Fibroblast of skin of left quadriceps (primary cell): ENCODE measurements at regions not wholly inside any gene's neighbourhood (a gene's known extent, or its start where the extent isn't known, plus 50 kb on each side); places are given as distances from the start of the nearest gene placed in this dataset.

Experiments
- DNase-seq, 2 experiments: peaks; one replicate each; pipeline ENCODE4 v3.0.0-alpha.2; 2013; ENCODE audit warnings: low read depth in 2 of 2

DNA sequence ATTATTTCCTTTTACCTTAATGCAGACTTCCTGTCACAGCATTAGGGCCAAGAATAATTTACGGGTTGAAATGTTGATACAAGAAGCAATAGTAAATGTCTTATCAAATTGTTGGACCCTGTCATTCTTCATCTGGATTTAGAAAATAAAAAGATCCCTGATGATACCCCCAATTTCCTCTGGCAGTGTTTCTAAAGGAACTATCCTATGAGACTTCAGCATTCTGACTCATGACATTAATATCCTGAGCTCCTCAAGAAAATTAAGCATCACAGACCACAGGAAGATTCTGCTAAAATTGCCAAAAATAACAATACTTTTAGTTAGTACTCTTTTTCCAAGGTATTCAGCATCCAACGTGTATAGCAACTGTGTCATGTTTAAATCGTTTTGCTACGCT, 490.5 kb upstream of the ANKRD30A start:
- peak; percentile 69 to 70 for DNase-seq

DNA sequence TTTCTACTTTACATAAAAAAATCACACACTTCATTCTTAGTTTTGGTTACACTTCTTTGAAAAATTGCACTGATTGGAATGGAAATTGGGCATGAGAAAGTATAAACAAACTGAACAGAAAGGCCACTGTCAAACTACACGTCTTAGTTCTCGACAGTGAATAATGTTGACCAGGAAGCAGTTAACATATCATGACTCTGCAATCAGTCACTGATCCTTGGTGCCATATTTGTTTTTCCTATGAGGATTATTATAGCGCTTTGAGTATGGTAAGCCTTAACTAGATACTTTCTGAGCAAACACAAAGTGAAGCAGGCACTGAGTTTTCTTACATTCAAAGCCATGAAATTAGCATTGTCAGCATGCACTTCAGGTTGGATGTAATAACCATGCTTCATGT, 495.1 kb upstream of the ANKRD30A start:
- DNase-seq: no peak

DNA sequence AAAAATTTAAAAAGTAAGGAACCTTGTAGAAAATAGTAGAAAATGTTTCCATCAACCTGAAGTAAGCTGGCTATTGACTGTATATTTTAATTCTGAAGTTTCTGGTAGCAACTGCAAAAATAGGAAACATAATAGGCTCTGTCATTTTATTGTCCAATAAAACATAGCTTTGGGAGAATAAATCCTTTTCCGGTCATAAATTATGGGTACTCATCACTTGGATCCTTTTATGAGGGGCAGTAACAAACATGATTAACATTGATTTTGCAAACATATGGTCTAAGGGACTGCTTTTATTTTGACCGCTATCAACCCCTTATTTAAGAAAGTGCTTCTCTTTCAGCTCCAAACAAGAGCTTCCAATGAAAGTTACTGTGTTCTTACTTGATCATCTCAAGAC, 495.9 kb upstream of the ANKRD30A start:
- DNase-seq: no peak

DNA sequence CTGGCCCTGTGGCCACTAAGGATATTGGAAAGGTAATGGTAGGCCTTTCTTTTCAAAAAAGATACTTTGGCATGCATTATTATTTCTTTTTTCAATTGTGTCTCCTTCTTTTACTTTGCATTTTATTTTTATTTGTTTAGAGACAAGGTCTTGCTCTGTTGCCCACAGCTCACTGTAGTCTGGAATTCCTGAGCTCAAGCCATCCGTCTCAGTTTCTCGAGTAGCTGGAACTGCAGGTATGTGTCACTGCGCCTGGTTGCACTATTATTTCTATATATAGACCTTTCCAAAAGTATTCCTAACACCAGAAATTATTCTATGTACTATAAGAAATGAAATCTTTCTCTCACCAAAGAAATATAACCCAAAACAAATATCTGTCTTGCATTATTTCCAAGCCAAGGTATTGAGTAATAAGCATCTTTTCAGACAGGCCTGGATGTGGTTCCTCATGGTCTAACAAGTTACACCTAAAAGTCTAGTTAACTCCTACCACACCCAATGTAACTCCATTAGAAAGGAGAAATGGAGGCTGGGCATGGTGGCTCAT, 500.8 kb upstream of the ANKRD30A start:
- DNase-seq: no peak

DNA sequence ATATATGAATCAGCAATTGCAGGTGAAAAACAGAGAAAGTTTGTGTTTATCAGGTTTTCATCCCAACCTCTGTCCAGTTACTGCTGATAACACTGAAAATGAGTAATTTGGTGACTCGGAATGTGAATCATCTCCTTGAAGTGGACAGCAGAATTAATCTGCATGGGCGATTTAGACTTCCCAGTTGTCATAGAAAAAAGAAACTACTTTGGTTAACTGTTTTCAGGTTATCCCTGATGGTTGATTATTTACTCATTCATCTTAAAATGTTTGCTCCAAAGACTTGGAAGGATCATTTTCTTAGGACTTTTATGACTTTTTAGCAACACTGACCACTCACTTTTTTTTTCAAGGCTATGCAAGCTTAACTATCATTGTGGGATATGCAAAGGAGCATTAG, 504.1 kb upstream of the ANKRD30A start:
- no peak for DNase-seq

DNA sequence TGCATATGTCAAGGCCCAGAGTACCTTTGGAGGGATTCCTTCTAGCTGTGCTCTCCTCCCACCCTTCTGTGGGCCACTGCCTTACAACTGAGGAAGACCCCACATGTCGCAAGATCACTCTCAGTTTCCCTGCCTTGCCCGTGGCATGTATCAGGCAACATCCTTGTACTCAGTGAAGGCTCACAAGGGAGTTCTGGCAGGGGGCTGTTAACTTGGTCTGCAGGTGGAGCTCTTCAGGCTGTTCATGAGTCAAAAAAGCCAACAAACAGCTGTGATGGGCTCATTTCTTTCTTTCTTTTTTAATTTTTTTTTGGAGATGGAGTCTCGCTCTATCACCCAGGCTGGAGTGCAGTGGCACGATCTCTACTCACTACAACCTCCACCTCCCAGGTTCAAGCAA, 513.0 kb upstream of the ANKRD30A start:
- DNase-seq: no peak

DNA sequence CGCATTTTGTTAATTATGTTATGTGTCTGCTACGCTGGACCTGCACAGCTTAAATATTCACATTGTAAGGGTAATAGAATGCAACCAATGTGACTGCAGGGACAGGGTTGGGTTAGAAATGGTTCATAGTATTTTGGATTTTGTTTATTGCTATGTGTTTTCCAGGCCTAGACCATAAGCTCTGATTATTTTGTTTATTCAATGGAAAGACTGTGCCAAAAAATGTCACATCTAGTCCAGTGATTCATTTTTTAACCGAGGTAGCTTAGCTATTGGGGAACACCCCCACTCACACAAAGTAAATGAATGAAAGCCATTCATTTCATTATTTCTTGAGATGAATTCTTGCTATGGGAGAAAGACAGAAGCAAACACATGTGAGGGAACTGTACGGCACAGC, 516.5 kb upstream of the ANKRD30A start:
- no peak for DNase-seq

DNA sequence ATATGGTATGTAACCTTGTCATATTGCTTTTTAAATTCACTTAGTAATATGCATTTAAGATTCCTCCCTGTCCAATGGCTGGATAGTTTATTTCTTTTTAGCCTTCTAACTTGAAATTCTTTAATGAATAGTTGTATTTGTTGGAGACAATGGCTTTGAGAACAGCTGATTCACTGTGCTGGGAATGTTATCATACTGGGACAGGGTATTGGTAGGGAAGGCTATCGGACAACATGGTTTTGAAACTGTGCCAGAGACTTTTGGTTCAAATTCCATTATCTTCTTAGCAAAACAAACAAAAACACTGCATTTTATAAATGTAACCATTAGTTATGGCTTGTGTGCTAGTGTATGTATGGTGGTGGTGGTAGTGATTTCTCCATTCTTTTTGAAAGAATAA, 517.1 kb upstream of the ANKRD30A start:
- peak; percentile 12 to 18 for DNase-seq

DNA sequence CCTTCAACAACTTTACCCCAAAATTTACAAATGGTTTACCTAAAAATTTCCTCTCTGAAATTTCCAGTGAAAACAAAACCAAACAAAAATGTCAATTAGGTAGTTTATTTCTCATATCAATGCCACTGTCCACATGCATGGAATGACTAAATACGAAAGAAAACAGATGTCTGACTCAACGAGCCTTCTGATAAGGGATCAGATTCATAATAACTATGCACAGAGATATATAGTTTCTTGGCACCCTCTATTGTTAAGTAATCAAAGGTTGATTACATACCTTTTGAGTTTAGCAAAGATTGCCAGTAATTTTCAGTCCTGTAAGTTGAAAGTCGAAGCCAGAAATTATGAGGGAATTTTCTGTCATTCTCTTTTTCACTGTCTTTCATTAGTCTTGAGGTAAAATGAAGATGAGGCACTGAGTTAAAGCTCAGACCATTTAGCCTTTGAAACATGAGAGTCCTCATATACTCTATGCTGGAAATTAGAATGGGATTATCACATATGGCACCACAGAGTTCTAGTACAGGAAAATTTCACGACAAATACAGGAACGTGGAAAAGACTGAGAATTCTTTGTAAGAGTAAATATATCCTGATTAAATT, 519.1 kb upstream of the ANKRD30A start:
- no peak for DNase-seq

DNA sequence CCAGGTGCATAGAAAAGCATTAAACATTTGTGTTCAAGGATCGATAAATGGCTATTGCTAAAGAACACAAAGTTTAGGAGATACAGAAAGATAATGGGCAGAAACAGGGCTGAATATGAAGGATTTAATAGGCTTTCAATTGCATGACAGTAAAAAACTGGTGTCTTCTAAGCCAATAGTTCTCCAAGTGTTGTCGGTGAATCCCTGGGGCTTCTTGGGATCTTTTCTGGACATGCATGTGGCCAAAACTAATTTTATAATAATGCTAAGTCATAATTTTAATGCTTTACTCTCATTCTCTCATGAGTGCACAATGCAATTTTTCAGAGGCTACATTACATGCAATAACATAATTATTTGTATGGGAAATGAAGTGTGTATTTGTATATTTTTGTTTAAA, 521.1 kb upstream of the ANKRD30A start:
- no peak for DNase-seq

DNA sequence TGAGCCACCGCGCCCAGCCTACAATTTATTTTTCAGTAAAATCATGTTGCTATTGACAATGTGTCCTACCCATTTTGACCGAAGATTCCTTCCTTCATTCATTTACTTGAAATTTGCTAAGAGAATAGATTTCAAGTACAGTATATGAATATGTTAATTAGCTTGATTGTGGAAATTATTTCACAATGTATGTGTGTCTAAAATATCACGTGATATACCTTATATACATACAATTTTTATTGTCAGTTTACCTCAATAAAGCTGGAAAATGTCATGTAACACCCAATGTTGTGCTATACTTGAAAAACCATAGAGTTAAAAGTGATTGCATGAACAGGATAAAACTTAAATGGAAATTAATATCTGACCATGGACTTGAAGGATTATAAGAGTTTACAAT, 521.7 kb upstream of the ANKRD30A start:
- no peak for DNase-seq

DNA sequence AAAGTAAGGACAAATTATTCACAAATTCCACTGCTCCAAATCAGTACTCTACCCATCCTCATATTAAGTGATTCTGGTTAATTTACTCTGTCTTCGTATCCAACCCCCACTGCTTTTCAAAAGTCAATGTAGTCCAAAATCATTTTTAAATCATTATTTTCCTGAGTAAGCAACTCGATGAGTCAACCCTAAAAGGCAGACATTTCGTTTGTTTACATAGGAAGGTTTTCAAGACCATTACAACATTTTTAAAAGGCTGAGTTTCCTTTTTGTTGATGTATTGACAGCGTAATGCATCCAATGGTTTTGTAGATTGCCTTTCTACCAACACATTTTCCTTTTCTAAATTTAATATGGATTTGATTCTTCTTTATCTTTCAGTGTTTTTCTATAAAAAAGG, 523.0 kb upstream of the ANKRD30A start:
- peak; percentile 33 to 34 for DNase-seq

DNA sequence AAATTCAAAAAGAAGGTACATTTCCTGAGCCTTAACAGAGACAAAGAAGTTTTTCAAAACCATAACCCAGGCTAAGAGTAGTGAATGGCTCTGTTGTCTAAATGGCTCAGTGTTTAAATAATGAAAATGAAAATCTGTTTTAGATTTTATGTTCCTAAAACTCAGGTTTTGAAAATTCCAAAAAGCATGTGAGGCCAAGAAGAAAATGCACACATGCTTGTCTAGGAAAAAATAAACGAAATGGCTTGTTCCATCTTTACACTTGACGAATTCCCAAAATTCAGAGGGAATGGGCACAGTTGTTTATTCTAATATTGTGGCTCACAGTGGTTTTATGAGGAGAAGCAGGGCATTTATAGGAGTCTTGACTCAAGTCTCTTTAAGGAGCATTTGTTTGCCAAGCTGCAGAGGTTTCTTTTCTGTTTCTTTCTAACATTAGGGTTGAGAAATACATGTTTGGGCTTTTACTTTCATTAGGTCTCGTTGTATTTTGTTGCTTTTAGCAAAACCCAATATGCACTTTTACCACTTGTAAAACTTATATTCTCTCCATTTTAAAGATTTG, 527.6 kb upstream of the ANKRD30A start:
- no peak for DNase-seq

DNA sequence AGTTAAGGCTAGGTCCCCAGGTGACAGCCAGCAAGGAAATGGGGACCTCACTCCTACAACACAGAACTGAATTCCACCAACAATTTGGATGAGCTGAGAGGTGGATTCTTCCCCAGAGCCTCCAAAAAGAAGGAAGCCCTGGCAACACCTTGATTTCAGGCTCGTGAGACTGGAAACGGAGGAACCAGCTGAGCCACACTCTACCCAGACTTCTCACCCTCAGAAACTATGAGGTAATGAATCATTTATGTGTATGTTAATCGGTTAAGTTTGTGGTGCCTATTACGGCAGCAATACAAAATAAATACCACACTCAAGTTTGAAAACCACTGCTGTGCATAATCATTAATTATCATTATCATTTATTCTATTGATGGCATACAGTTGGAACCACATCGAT, 532.4 kb upstream of the ANKRD30A start:
- DNase-seq: no peak

DNA sequence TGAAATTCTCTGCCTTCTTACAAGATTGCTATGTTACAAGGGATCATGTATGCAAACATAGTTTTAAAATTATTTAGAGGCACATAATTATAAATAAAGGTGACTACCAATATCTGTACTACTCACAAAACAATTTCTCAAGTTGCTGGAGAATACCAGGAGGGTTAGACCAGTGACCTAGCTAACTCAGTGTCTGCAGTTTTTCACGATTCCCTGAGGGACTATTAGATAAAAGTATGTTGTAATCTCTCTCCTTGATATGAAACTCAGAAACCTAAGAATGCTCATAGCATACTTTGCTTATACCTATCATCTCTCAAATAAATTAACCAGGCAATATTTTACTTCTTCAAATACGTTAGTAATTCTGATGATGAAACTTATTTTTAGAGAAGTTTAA, 534.0 kb upstream of the ANKRD30A start:
- peak in 1 of 2 experiments; percentile 37 for DNase-seq

DNA sequence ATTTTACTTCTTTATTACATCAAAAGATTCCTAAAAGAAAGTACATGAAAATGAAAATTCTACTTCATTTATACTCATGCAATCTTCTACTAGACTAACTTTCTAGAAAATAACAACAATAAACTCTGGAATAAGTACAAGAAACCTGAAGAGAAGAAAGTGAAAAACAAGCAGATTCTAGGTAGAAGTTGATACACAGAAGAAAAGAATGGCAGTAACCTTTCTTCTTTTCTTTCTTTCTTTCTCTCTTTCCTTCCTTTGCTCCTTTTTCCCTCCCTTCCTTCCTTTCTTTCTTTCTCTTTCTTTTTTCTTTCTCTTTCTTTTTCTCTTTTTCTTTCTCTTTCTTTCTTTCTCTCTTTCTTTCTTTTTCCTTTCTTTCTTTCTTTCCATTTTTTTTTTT, 541.7 kb upstream of the ANKRD30A start:
- DNase-seq: no peak

DNA sequence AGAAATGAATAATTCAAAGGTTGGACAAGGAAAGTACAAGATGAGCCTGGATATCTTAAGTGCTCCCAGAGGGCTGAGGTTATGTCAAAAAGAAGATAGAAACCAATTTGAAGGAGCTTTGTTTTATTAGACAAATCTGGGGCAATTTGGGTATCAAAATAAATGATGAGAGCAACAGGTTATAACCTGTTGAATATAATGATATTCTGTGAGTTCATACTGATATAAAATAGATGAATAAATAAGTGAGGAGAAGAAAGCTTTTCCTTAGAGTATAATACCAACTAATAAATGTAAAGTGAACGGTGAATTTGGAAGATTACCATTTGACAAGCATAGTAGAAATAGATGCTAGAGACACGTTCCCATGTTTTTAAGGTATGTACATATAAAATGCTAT, 544.2 kb upstream of the ANKRD30A start:
- DNase-seq: no peak

DNA sequence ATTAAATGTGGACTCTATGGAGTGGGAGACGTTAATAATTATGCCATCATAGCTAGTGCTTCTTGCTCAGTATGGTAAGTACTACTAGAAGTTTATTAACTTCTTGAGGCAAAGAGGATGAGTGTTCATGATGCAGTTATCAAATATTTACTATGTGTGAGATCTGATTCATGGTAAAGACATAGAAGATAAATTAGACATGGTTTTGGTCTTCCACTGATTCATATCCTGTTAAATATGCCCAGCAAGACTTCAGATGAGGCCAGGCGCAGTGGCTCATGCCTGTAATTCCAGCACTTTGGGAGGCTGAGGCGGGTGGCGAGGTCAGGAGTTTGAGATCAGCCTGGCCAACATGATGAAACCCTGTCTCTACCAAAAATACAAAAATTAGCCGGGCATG, 547.1 kb upstream of the ANKRD30A start:
- peak; percentile 39 to 46 for DNase-seq

DNA sequence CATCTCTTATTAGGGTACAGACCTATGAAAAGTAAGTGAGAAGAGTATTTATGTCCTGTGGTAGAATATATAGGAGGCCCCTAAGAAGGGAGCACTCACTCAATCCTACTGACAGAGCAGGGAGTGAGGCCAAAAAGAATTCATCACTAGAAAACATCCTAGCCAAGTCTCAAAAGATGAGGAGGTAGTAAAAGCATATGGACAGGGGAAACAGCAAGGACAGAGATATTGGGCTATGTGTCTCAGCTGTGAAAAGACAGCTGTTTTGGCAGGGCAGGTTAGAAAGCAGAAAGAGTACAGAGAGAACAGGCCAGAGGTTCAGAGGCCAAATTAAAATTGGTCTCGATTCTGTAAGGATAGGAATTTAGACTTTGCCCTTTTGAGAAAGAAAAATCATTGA, 548.3 kb upstream of the ANKRD30A start:
- no peak for DNase-seq

DNA sequence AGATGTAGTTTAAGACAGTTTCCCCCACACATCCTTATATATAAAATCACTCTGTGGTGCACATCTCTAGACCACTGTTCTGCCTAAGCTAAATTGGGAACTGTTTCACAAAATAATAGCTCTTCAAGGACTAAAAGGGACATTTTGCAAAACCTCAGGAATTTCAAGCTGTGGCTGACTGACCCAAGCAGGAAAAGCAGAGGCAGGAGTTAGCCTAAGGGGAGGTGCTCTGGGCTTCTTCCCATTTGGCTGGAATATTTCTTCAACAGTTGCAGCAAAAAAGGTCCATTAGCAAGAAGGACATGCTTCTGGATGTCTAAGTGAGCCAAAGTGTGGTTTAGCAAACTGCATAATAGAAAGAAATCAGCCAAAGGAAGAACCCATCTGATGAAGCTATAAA, 551.2 kb upstream of the ANKRD30A start:
- peak; percentile 35 to 39 for DNase-seq

DNA sequence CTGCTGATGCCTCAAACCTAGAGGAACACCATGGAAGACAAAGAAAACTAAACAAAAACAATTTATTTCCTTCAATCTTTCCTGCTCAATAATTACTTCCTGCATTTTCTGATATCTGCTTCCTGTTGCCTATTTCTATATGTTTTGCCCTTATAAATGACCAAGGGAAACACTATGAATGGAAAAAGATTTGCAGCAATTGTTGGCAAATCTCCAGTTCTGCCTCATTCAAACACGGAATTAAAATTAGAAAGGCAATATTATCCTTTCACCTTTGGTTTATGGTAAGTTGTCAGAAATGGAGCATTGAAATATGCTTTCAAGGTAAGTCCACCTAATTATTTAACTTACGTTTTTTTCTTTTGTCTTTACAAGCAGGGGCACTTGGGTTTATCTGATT, 552.2 kb upstream of the ANKRD30A start:
- DNase-seq: no peak

DNA sequence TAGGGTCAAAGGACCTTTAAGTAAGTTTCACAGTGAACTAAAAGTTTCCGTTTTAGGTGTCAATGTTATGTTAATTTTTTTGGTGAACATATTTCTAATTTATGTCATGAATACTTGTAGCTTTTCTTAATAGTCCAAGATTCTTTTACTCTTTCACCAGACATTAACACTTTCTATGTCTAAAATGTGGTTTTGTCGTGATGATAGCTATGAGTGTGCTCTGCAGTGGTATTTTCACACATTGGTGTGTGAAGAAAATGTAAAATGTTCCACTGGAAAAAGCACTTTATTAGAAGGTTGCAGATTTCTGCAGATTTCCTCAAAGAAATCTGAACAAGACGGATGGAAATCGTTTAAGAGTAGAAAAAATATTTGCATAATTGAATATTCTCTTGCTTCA, 561.0 kb upstream of the ANKRD30A start:
- no peak for DNase-seq

DNA sequence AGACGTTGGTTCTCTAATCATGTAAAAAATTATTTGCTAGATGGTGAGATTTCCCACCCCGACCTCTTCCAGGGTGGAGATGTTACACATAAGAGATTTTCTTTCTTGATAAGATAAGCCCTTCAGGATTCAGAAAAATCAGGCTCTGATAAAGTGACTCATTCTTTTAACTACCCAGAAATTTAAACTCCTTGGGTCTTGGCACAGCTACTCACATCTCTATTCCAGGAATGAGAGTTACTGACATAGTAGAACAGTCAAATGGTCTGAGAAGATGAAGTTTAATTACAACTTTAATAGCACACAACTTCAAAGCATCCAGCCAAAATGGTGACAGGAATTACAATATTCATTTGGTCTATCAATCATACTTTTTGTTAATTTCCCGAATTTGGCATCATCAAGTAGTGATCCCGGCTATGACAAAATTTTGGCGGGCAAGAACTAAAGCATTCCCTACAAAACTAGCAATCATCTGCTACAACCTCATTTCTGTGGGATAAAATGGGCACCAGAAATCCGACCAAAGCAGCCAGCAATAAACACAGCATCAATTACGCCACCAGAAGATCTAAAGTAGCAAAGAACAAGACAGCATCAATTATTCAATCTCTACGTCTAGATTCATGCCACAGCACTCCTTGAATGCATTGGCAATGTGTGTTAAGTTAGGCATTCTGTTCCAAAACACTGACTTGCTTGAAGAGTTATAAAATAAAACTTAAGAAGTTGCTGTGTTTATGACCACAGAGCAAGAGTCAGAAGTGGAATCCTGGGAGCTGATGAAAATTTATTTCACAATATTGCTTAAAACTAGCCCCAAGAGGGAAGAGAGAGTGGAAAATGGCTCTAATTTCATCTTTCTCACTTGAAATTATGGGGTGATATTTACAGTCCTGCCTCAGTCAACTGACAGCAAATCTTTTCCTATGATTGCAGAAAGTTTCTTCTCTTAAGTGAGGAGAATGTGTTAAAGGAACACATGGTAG, 565.7 kb upstream of the ANKRD30A start:
- peak; percentile 56 to 60 for DNase-seq
